DND-41 (cell line): ENCODE measurements at regions not wholly inside any gene's neighbourhood (a gene's known extent, or its start where the extent isn't known, plus 50 kb on each side); places are given as distances from the start of the nearest gene placed in this dataset.

Experiments used
- CTCF ChIP-seq: IDR thresholded peaks from 2 replicates; pipeline ENCODE4 v1.5.1; 2012; ENCODE audit warnings: borderline replicate concordance, low read length, moderate library complexity, mild to moderate bottlenecking; ENCODE audit not compliant: poor library complexity, severe bottlenecking; ENCODE audit errors: extremely low read depth
- EZH2 ChIP-seq: IDR thresholded peaks from 3 replicates; pipeline ENCODE4 v1.6.1; 2012; ENCODE audit warnings: borderline replicate concordance, low read depth, mild to moderate bottlenecking, moderate library complexity, low read length, inconsistent platforms; ENCODE audit not compliant: severe bottlenecking

- TF ChIP-seq CTCF (no peak), EZH2 (no peak)
Measured at GRCh38 chr12:113747017-113747416, 219.1 kb downstream of the RBM19 start.
